Body of pancreas (tissue), 4 donors: ENCODE measurements at regions not wholly inside any gene's neighbourhood (a gene's known extent, or its start where the extent isn't known, plus 50 kb on each side); places are given as distances from the start of the nearest gene placed in this dataset.
"Not testable (repeated sequence)": the region's sequence is repeated elsewhere in the genome, so short reads cannot be mapped to it uniquely, and the experiment has no call there.

Experiments
- CTCF ChIP-seq, 7 experiments: fragments of 450-650 bp in 4 of 7; fragments of 200-600 bp in 3 of 7; sonication (generic) in 3 of 7; IDR thresholded peaks; one replicate each; pipeline ENCODE4 v1.5.1; 2016 to 2019; ENCODE audit warnings: antibody characterized with exemption in 7 of 7
- POLR2A ChIP-seq, 3 donors: fragments of 450-650 bp; IDR thresholded peaks; one replicate each; pipeline ENCODE4 v1.6.1; 2016; ENCODE audit warnings: antibody characterized with exemption in 3 of 3, mild to moderate bottlenecking in 2 of 3

GRCh38 chrX:129084291-129084690 is 439.0 kb downstream of the SMARCA1 start:
- not testable (repeated sequence) for TF ChIP-seq POLR2A, CTCF (IDR thresholded peaks at IDR 0.05)
